ENCODE measurements at regions not wholly inside any gene's neighbourhood (a gene's known extent, or its start where the extent isn't known, plus 50 kb on each side); places are given as distances from the start of the nearest gene placed in this dataset.

- H3K4me1 ChIP-seq (ENCODE audit: control insufficient read depth, insufficient read depth, low read length): no peaks in the 10 kb centered on the region
- H3K27ac ChIP-seq (ENCODE audit: insufficient read depth, low read length): no peak overlapping the region
- no peak overlapping the region for H3K4ac ChIP-seq (ENCODE audit: low read depth, low read length)
- no peak overlapping the region for H2BK120ac ChIP-seq (ENCODE audit: low read depth, low read length)
- POLR2A ChIA-PET (ENCODE audit: unreplicated experiment): no interaction called here
- H4K8ac ChIP-seq (ENCODE audit: low read depth in 2 of 2, low read length in 2 of 2): no peak overlapping the region
- TF ChIP-seq USF2 (IDR thresholded peaks at IDR 0.05; ENCODE audit: low read depth, low read length): no peak
- no peak for TF ChIP-seq ELK1 (IDR thresholded peaks at IDR 0.05; ENCODE audit: borderline replicate concordance, low read depth, low read length)
- TF ChIP-seq POLR2A (IDR thresholded peaks at IDR 0.05; ENCODE audit: low read depth, low read length): no peak
- TF ChIP-seq RAD21 (IDR thresholded peaks at IDR 0.05; ENCODE audit: low read length): no peak
- TF ChIP-seq CTCF (conservative IDR thresholded peaks at IDR 0.05; ENCODE audit: low read depth, low read length): no peak
- TF ChIP-seq RCOR1 (IDR thresholded peaks at IDR 0.05; ENCODE audit: insufficient replicate concordance, low read length): no peak
- no peak for TF ChIP-seq MAZ (IDR thresholded peaks at IDR 0.05; ENCODE audit: borderline replicate concordance, low read depth, low read length)
- no peak for TF ChIP-seq FOS (IDR thresholded peaks at IDR 0.05; ENCODE audit: low read depth, low read length)
- no peak for TF ChIP-seq SMC3 (IDR thresholded peaks at IDR 0.05; ENCODE audit: low read depth, low read length)
- TF ChIP-seq MAFK (IDR thresholded peaks at IDR 0.05; ENCODE audit: low read depth, low read length): no peak
- no peak for TF ChIP-seq MXI1 (IDR thresholded peaks at IDR 0.05; ENCODE audit: borderline replicate concordance, low read depth, low read length)
- TF ChIP-seq BHLHE40 (IDR thresholded peaks at IDR 0.05; ENCODE audit: low read depth, low read length): no peak
- TF ChIP-seq CEBPB (IDR thresholded peaks at IDR 0.05; ENCODE audit: low read depth, low read length): no peak
- DNase-seq: no peak
- H3K9me1 ChIP-seq (ENCODE audit: insufficient read depth, low read length): no peaks in the 10 kb centered on the region
- no peak overlapping the region for H2BK15ac ChIP-seq (ENCODE audit: low read depth, low read length)
- no peak overlapping the region for H2AK9ac ChIP-seq (replicated peaks; ENCODE audit: low read depth, low read length, poor library complexity)
- H4K5ac ChIP-seq (ENCODE audit: low read depth, low read length): no peak overlapping the region
- no peak for ATAC-seq (ENCODE audit: low read depth)
- H3K9ac ChIP-seq (ENCODE audit: low read depth, low read length): no peak overlapping the region
- intact Hi-C loops (cut with micrococcal nuclease) (no loop called here), dilution Hi-C loops (cut with HindIII; ENCODE audit: low sequenced_read_pairs, unreplicated experiment) (no loop called here), in situ Hi-C loops (cut with MboI; ENCODE audit: low sequenced_read_pairs) (no loop called here)
- H3K4me3 ChIP-seq (ENCODE audit: insufficient read depth, low read depth, low read length): no peak overlapping the region
- H3K79me1 ChIP-seq (ENCODE audit: low read depth in 1 of 2, low read length in 2 of 2): no peaks in the 10 kb centered on the region
- no peak overlapping the region for H2BK20ac ChIP-seq (ENCODE audit: low read depth, low read length)
- H3K14ac ChIP-seq (replicated peaks; ENCODE audit: low read depth, low read length): no peak overlapping the region
- no peak overlapping the region for H3K4me2 ChIP-seq (ENCODE audit: low read depth, low read length)
- peaks cover 5% of the 10 kb centered on the region for H3K27me3 ChIP-seq (ENCODE audit: control insufficient read depth, insufficient read depth, low read length)
- H3K36me3 ChIP-seq (ENCODE audit: control insufficient read depth, insufficient read depth, low read length): no peaks in the 10 kb centered on the region
- H2AK5ac ChIP-seq (ENCODE audit: low read depth, low read length): no peak overlapping the region
- CTCF ChIA-PET: interaction anchor here (0.6 kb wide), 1 partner anchor 617 kb away, joined by 4 read pairs; no protein-coding TSS in a partner anchor
- BruUV-seq (replicated peaks): no TSS peak
- no peaks in the 10 kb centered on the region for H4K20me1 ChIP-seq (ENCODE audit: insufficient read depth, low read length)
- H2BK5ac ChIP-seq (ENCODE audit: low read depth, low read length, poor library complexity, severe bottlenecking): no peak overlapping the region
- no peaks in the 10 kb centered on the region for H3K9me3 ChIP-seq (ENCODE audit: control insufficient read depth, insufficient read depth, low read length)
- WGBS, 2 experiments (ENCODE audit: extremely low coverage in 2 of 2, insufficient read length in 1 of 2): no CpG with 5 or more reads among the region's 3 CpGs
- H4K91ac ChIP-seq (ENCODE audit: insufficient read depth, low read depth, low read length): no peak overlapping the region
- no peak overlapping the region for H3K23ac ChIP-seq (ENCODE audit: low read depth, low read length)
- H2AFZ ChIP-seq (replicated peaks; ENCODE audit: low read length, poor library complexity): no peak overlapping the region
- no peak overlapping the region for H3K18ac ChIP-seq (ENCODE audit: low read depth, low read length)
- H3K56ac ChIP-seq (ENCODE audit: extremely low read depth, insufficient read depth, low read length): no peak overlapping the region
These were observed 119.3 kb upstream of the AP1S2 start for GRCh38 chrX:15973946-15974345.
